Activated CD4-positive, CD25-positive, alpha-beta regulatory T cell treated with anti-CD3 and anti-CD28 coated beads, Interleukin-2, amount 50 U/mL, for 72 hours (primary cell): ENCODE measurements at regions not wholly inside any gene's neighbourhood (a gene's known extent, or its start where the extent isn't known, plus 50 kb on each side); places are given as distances from the start of the nearest gene placed in this dataset.
"Not testable (repeated sequence)": the region's sequence is repeated elsewhere in the genome, so short reads cannot be mapped to it uniquely, and the experiment has no call there.

Experiments used
- DNase-seq: peaks from one replicate; pipeline ENCODE4 v3.0.0; 2021

GRCh38 chr6:140388815-140389214, 1014.4 kb upstream of the CITED2 start:
- no peak for DNase-seq

- DNase-seq: no peak
Observed at GRCh38 chr6:140388192-140388802, 1013.8 kb upstream of the CITED2 start.

GRCh38 chr6:140385679-140386078, 1011.2 kb upstream of the CITED2 start:
- no peak for DNase-seq

GRCh38 chr6:140382355-140382754, 1007.9 kb upstream of the CITED2 start:
- DNase-seq: no peak

- no peak for DNase-seq
Observed at GRCh38 chr6:140380427-140381218, 1006.2 kb upstream of the CITED2 start.

- no peak for DNase-seq
Observed at GRCh38 chr6:140379919-140380318, 1005.5 kb upstream of the CITED2 start.

- DNase-seq: no peak
Observed at GRCh38 chr6:140376209-140376608, 1001.8 kb upstream of the CITED2 start.

- DNase-seq: not testable (repeated sequence)
Observed at GRCh38 chr6:140373728-140374127, 999.3 kb upstream of the CITED2 start.

GRCh38 chr6:140372064-140372463, 997.6 kb upstream of the CITED2 start:
- DNase-seq: no peak

- no peak for DNase-seq
Observed at GRCh38 chr6:140370976-140371870, 996.8 kb upstream of the CITED2 start.

- DNase-seq: no peak
Observed at GRCh38 chr6:140370441-140370840, 996.0 kb upstream of the CITED2 start.

GRCh38 chr6:140366991-140367390, 992.5 kb upstream of the CITED2 start:
- DNase-seq: no peak

- DNase-seq: no peak
Observed at GRCh38 chr6:140364916-140365315, 990.5 kb upstream of the CITED2 start.

- no peak for DNase-seq
Observed at GRCh38 chr6:140360651-140361050, 986.2 kb upstream of the CITED2 start.

GRCh38 chr6:140355476-140355875, 981.0 kb upstream of the CITED2 start:
- DNase-seq: no peak

GRCh38 chr6:140354296-140354695, 979.8 kb upstream of the CITED2 start:
- DNase-seq: no peak

- no peak for DNase-seq
Observed at GRCh38 chr6:140353536-140353935, 979.1 kb upstream of the CITED2 start.

- DNase-seq: no peak
Observed at GRCh38 chr6:140346428-140346827, 972.0 kb upstream of the CITED2 start.

- no peak for DNase-seq
Observed at GRCh38 chr6:140345935-140346334, 971.5 kb upstream of the CITED2 start.

GRCh38 chr6:140344142-140344913, 969.9 kb upstream of the CITED2 start:
- DNase-seq: no peak

GRCh38 chr6:140343128-140343527, 968.7 kb upstream of the CITED2 start:
- no peak for DNase-seq

- DNase-seq: no peak
Observed at GRCh38 chr6:140341272-140341671, 966.8 kb upstream of the CITED2 start.

- no peak for DNase-seq
Observed at GRCh38 chr6:140340795-140341194, 966.3 kb upstream of the CITED2 start.
